Gastrocnemius medialis (tissue), 4 donors: ENCODE measurements at regions not wholly inside any gene's neighbourhood (a gene's known extent, or its start where the extent isn't known, plus 50 kb on each side); places are given as distances from the start of the nearest gene placed in this dataset.

Experiments used
- ATAC-seq, 2 donors: fragments of 150-250 bp; one replicate each; pipeline ENCODE4 v1.9.1; 2016
- DNase-seq, 2 donors: peaks; one replicate each; pipeline ENCODE4 v3.0.0-alpha.2; 2019
- H3K27ac ChIP-seq, 4 donors: fragments of 200-600 bp; sonication (generic); 1 replicate in 1 of 4; 2 replicates in 3 of 4; pipeline ENCODE4 v1.5.1; 2016 to 2018; ENCODE audit warnings: mild to moderate bottlenecking in 2 of 4, moderate library complexity in 1 of 4
- H3K27me3 ChIP-seq, 3 donors: fragments of 200-600 bp; sonication (generic) in 2 of 3; 1 replicate in 1 of 3; 2 replicates in 2 of 3; pipeline versions ENCODE4 v1.5.1 to v1.6.0; 2016 to 2019; ENCODE audit warnings: mild to moderate bottlenecking in 1 of 3, moderate library complexity in 1 of 3
- H3K36me3 ChIP-seq, 2 donors: fragments of 200-600 bp; sonication (generic) in 1 of 2; one replicate each; pipeline ENCODE4 v1.5.1; 2017 to 2018
- H3K4me1 ChIP-seq, 2 donors: fragments of 200-600 bp; sonication (generic) in 1 of 2; one replicate each; pipeline ENCODE4 v1.5.1; 2016 to 2017; ENCODE audit warnings: mild to moderate bottlenecking in 2 of 2
- H3K4me3 ChIP-seq, 4 donors: fragments of 200-600 bp; sonication (generic) in 3 of 4; 1 replicate in 1 of 4; 2 replicates in 3 of 4; pipeline ENCODE4 v1.5.1; 2016 to 2019; ENCODE audit warnings: mild to moderate bottlenecking in 2 of 4
- H3K9me3 ChIP-seq, 3 donors: fragments of 200-600 bp; sonication (generic) in 2 of 3; 1 replicate in 1 of 3; 2 replicates in 2 of 3; pipeline ENCODE4 v1.5.1; 2016 to 2019
- POLR2A ChIP-seq, 2 donors: fragments of 450-650 bp; IDR thresholded peaks; one replicate each; pipeline ENCODE4 v1.6.1; 2017; ENCODE audit warnings: antibody characterized with exemption in 2 of 2, mild to moderate bottlenecking in 2 of 2, moderate library complexity in 2 of 2
- in situ Hi-C, 4 donors: fragments of 200-750 bp; cut with MboI; loops; one replicate each; pipeline versions ENCODE4 v1.15.0 to v1.8.0; 2017; ENCODE audit warnings: low sequenced_read_pairs in 4 of 4
- intact Hi-C: fragments of 100-400 bp; cut with DNase I; formaldehyde crosslinking; loops from one replicate; pipeline ENCODE4 v1.15.1; 2023; ENCODE audit warnings: low total_unique reads
- TF ChIP-seq, protein P1 (sequence below), 5 experiments: fragments of 450-650 bp in 3 of 5; fragments of 200-600 bp in 2 of 5; sonication (generic) in 2 of 5; IDR thresholded peaks in 4 of 5; conservative IDR thresholded peaks in 1 of 5; 1 replicate in 4 of 5; 2 replicates in 1 of 5; pipeline ENCODE4 v1.5.1; 2016 to 2019; ENCODE audit warnings: antibody characterized with exemption in 5 of 5, mild to moderate bottlenecking in 3 of 5, moderate library complexity in 3 of 5

DNA sequence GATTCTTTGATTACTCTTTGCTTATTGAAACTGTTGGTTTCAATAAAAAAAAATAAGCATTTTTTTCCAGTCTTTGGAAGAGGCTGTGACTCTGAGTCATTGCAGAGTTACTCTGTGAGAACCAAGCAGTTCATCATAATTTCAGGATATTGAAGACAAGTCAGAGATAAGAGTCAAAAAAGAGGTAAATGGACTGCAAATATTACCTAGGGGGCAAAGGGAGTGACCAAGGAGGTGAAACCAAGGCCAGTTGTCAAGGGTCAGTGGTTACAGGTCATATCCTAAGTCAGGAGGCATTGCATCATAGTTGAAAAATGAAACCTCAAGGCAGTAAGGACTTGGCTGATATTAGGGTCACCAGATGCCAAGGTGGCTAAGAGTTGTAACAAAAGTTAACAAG, 597.1 kb upstream of the USP24 start:
- intact Hi-C loops: no loop called here
- ATAC-seq (peak; percentile 58 to 64), DNase-seq (no peak)
- Histone ChIP-seq H3K36me3 (no peaks in the 10 kb centered on the region), H3K27me3 (no peaks in the 10 kb centered on the region), H3K4me1 (peaks cover 0 to 3% of the 10 kb centered on the region in 2 donors), H3K27ac (peak overlapping the region in 1 of 4 donors; percentile 34), H3K9me3 (no peaks in the 10 kb centered on the region), H3K4me3 (no peak overlapping the region)
- in situ Hi-C loops: no loop called here
- no peak for TF ChIP-seq POLR2A (IDR thresholded peaks at IDR 0.05)
- TF ChIP-seq, protein P1, sequence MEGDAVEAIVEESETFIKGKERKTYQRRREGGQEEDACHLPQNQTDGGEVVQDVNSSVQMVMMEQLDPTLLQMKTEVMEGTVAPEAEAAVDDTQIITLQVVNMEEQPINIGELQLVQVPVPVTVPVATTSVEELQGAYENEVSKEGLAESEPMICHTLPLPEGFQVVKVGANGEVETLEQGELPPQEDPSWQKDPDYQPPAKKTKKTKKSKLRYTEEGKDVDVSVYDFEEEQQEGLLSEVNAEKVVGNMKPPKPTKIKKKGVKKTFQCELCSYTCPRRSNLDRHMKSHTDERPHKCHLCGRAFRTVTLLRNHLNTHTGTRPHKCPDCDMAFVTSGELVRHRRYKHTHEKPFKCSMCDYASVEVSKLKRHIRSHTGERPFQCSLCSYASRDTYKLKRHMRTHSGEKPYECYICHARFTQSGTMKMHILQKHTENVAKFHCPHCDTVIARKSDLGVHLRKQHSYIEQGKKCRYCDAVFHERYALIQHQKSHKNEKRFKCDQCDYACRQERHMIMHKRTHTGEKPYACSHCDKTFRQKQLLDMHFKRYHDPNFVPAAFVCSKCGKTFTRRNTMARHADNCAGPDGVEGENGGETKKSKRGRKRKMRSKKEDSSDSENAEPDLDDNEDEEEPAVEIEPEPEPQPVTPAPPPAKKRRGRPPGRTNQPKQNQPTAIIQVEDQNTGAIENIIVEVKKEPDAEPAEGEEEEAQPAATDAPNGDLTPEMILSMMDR (IDR thresholded peaks at IDR 0.05 in 4 of 5, conservative IDR thresholded peaks at IDR 0.05 in 1 of 5): no peak

- in situ Hi-C loops: no loop called here
- no peak overlapping the region for H3K4me3 ChIP-seq
- TF ChIP-seq, protein P1 (IDR thresholded peaks at IDR 0.05 in 4 of 5, conservative IDR thresholded peaks at IDR 0.05 in 1 of 5): no peak
- TF ChIP-seq POLR2A (IDR thresholded peaks at IDR 0.05): no peak
- H3K9me3 ChIP-seq: no peaks in the 10 kb centered on the region
- H3K36me3 ChIP-seq: no peaks in the 10 kb centered on the region
- H3K27ac ChIP-seq: no peak overlapping the region
- DNase-seq (no peak), ATAC-seq (no peak)
- no peaks in the 10 kb centered on the region for H3K27me3 ChIP-seq
- peaks cover 0 to 3% of the 10 kb centered on the region in 2 donors for H3K4me1 ChIP-seq
- intact Hi-C loops: no loop called here
These were observed 593.1 kb upstream of the USP24 start for GRCh38 chr1:55808263-55808662.

DNA sequence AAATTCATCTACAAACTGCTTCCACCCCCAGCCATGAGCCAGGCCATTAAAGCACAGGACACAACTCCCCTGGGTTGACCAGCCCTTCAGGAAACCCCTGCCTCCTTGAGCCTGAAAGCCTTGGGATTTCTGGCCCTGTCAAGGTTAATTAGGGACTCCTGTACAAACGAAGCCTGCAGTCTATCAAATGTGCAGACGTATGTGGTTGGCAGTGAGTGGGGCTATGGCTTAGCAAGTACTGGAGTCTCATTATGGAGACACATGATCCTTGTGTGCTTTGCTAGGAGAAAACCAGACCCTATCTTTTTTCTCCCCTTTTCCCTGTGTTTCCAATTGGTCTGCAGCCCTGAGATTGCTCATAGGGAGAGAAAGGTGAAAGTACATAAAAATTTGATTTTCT, 588.3 kb upstream of the USP24 start:
- Histone ChIP-seq H3K27me3 (no peaks in the 10 kb centered on the region), H3K4me3 (no peak overlapping the region), H3K36me3 (no peaks in the 10 kb centered on the region), H3K27ac (no peak overlapping the region), H3K9me3 (no peaks in the 10 kb centered on the region), H3K4me1 (no peaks in the 10 kb centered on the region)
- intact Hi-C loops: no loop called here
- TF ChIP-seq, protein P1 (IDR thresholded peaks at IDR 0.05 in 4 of 5, conservative IDR thresholded peaks at IDR 0.05 in 1 of 5): no peak
- TF ChIP-seq POLR2A (IDR thresholded peaks at IDR 0.05): no peak
- no peak for ATAC-seq
- in situ Hi-C loops: no loop called here
- DNase-seq: no peak

DNA sequence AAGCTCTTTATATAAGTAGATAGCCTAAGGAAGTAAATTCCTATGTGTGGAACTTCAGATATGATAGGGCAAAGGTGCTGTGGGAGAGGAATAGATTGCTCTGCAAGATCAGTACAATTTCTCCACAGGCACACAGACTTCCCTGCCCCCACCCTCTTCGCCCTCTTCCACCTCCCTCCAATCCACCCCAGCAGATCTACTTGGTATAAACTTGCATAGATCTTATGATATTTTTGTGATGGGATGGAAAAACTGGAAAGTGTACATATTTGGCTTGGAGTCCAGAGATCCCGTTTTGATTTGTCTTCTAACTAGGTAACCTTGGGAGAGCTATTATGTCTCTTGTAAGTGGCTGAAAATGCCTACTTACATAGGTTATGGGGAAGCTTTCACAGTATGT, 586.3 kb upstream of the USP24 start:
- DNase-seq (no peak), ATAC-seq (no peak)
- intact Hi-C loops (no loop called here), in situ Hi-C loops (no loop called here)
- no peaks in the 10 kb centered on the region for H3K9me3 ChIP-seq
- H3K4me3 ChIP-seq: no peak overlapping the region
- no peaks in the 10 kb centered on the region for H3K36me3 ChIP-seq
- H3K27me3 ChIP-seq: no peaks in the 10 kb centered on the region
- H3K4me1 ChIP-seq: no peaks in the 10 kb centered on the region
- TF ChIP-seq POLR2A (IDR thresholded peaks at IDR 0.05): no peak
- TF ChIP-seq, protein P1 (IDR thresholded peaks at IDR 0.05 in 4 of 5, conservative IDR thresholded peaks at IDR 0.05 in 1 of 5): no peak
- H3K27ac ChIP-seq: no peak overlapping the region

DNA sequence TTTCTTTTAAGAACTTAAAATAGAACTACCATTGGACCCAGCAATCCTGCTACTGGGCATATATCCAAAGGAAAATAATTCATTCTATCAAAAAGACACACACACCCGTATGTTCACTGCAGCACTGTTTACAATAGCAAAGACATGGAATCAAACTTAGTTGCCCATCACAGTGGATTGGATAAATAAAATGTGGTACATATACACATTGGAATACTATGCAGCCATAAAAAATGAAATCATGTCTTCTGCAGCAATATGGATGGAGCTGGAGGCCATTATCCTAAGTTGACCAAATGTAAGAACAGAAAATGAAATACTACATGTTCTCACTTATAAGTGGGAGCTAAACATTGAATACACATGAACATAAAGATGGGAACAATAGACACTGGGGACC, 585.3 kb upstream of the USP24 start:
- Histone ChIP-seq H3K36me3 (no peaks in the 10 kb centered on the region), H3K27me3 (no peaks in the 10 kb centered on the region), H3K9me3 (no peaks in the 10 kb centered on the region), H3K4me1 (no peaks in the 10 kb centered on the region), H3K4me3 (no peak overlapping the region), H3K27ac (no peak overlapping the region)
- in situ Hi-C loops (no loop called here), intact Hi-C loops (no loop called here)
- ATAC-seq (no peak), DNase-seq (no peak)
- TF ChIP-seq, protein P1 (IDR thresholded peaks at IDR 0.05 in 4 of 5, conservative IDR thresholded peaks at IDR 0.05 in 1 of 5): no peak
- TF ChIP-seq POLR2A (IDR thresholded peaks at IDR 0.05): no peak
